ENCODE measurements at regions not wholly inside any gene's neighbourhood (a gene's known extent, or its start where the extent isn't known, plus 50 kb on each side); places are given as distances from the start of the nearest gene placed in this dataset.

- no peak for DNase-seq
Measured at GRCh38 chr1:80994038-80994437, 806.7 kb upstream of the ADGRL2 start.

DNA sequence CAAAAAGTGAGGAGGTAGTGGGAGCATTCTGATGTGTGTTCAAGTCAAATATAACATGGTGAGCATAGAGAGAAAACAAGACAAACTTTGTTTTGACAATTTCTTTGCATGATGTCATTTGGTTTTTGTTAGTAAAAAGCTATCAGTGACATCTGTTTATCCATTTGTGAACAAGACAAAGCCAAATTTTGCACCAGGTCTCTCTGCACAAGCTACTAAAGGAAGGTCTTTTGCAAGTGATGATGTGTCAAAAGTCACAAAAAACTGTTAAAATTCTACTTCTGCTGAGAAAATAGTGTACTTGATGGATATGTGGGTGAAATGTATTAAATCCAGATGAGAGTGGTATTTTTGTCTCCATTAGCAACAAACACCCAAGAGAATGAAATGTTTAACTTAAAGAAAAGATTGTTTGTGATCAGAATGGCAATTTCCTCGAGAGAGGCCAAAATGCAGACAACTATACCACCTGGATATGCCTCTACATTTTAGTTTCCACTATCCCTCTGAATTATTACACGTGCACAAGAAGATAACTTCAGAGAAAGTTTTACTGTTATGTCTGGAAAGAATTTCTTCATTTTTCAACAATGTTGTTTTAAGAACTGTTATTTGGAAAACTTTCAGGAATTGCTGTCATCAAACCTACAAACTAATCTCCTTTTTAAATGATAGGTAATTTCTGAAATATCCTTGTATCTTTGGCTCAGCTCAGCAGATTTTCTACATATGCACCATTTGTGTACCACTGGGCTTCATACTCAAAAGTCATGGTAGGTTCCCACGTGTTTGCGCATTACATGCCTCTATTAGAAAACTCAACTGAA lies 807.4 kb upstream of the ADGRL2 start:
- no peak for DNase-seq

GRCh38 chr1:80989455-80989854 lies 811.3 kb upstream of the ADGRL2 start:
- DNase-seq: no peak

- no peak for DNase-seq
Measured at GRCh38 chr1:80988926-80989325, 811.8 kb upstream of the ADGRL2 start.

GRCh38 chr1:80987824-80988223 lies 812.9 kb upstream of the ADGRL2 start:
- no peak for DNase-seq

GRCh38 chr1:80987106-80987505 lies 813.6 kb upstream of the ADGRL2 start:
- no peak for DNase-seq

DNA sequence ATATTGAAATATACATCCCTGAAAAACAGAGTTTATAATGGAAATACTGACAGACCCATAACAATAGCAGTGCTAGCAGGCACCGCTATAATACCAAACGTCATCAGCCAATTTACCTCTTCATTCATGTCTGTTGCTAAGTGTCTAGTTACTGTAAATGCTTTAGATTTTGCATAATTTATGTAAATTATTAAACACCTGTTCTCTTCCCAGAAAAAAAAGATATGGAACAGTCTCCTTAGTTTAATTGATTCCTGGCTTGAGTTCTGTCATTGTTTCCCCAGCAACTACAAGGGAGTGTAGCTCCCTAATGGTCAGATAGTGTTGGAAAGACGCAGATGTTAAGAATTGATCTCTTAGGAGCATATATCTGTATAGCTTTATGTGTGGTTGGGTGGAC lies 817.9 kb upstream of the ADGRL2 start:
- DNase-seq: no peak

- DNase-seq: no peak
Measured at GRCh38 chr1:80973101-80973500, 827.6 kb upstream of the ADGRL2 start.

- DNase-seq: no peak
Measured at GRCh38 chr1:80966266-80966665, 834.5 kb upstream of the ADGRL2 start.

DNA sequence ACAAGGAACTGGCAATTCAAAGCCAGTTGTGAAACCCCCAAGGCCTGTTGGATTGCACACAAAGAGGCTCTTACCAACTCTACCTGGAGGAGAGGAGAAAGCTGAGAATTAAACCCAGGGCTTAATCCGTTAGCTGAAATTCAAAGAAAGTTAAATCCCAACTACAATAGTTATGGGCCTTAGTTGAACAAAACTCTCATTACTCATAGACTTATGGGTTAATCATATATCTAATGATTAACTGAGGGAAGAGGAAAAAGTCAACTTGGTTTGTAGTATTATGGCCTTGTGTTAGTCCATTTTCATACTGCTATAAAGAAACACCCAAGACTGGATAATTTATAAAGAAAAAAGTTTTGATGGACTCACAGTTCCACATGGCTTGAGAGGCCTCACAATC lies 838.2 kb upstream of the ADGRL2 start:
- no peak for DNase-seq

GRCh38 chr1:80961464-80962190 lies 839.1 kb upstream of the ADGRL2 start:
- DNase-seq: no peak

GRCh38 chr1:80933346-80933745 lies 867.4 kb upstream of the ADGRL2 start:
- DNase-seq: no peak

GRCh38 chr1:80931178-80931577 lies 869.6 kb upstream of the ADGRL2 start:
- DNase-seq: no peak

- no peak for DNase-seq
Measured at GRCh38 chr1:80929868-80930508, 870.7 kb upstream of the ADGRL2 start.

- no peak for DNase-seq
Measured at GRCh38 chr1:80926531-80926930, 874.2 kb upstream of the ADGRL2 start.

DNA sequence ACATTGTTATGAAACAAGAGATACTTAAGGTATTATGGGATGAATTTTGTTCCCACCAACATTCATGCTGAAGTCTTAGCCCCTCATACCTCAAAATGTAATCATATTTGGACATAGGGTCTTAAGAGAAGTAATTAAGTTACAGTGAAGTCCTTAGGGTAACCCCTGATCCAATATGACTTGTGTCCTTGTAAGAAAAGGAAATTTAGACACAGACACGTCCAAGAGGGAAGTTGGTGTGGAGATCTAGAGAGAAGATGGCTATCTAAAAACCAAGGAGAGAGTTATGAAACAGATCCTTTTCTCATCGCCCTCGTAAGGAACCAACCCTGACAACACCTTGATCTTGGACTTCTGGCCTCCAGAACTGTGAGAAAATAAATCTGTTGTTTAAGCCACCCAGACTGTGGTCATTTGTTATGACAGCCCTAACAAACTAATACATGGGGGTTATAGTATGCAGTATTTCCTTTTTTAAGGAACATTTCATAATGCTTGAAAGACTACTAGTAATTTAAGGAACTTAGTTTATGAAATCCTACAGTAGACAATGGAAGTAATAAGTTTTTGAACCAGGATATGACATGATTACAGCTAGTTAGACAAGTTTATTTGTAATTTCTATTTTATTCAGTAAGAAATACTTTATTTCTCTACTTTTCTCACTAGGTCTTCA lies 875.5 kb upstream of the ADGRL2 start:
- no peak for DNase-seq

DNA sequence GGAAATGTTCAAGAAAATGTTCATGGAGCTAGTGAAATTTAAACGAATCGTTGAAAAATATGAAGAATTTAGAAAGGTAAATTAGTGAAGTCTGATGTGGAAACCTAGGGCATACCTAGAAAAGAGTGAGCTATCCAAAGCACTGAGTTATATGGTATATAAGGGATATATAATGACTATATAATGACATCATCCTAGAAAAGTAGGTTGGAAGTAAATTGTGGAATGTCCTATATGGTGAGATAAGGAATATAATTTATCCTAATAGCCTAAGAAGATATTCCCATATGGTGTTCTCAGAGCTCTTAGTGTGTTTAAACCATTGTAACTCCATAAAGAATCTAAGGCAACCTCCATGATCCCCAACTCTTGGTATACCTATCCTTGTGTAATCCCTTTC lies 876.4 kb upstream of the ADGRL2 start:
- DNase-seq: no peak

DNA sequence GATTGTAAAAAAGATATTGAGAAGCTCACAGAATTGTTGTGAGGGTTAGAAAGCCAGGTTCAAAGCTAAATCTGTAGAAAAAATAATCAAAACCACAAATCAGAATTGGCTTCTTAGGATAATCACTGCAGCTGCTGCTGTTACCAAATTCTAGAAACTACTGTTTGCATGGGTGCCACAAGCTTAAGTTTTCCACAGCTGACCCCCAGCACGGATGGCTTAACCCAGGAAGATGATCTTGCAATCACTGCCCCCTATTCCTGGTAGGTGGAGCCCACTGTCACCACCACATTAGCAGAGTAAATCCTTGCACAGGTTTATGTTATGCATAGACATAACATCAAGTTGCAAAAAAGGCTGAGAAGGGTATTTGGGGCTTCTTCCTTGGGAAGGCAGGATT lies 877.8 kb upstream of the ADGRL2 start:
- no peak for DNase-seq

DNA sequence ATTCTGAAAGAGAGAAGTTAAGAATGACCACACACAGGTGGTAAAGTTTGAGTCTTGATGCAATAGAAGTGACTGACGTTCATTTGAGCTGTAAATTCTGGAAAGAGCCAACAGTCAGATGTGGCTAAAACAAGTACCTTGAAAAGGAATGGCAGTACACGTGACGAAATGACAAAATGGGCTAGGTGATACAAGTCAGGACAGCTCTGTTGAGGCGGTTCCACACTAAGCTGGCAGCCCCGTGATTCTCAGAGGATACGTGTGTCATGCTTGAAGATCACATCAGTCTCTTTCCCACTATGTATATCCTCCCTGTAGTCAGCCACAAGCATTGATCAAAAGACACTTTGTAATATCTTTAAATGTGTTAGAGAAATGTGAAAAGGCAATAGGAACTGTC lies 881.3 kb upstream of the ADGRL2 start:
- no peak for DNase-seq

DNA sequence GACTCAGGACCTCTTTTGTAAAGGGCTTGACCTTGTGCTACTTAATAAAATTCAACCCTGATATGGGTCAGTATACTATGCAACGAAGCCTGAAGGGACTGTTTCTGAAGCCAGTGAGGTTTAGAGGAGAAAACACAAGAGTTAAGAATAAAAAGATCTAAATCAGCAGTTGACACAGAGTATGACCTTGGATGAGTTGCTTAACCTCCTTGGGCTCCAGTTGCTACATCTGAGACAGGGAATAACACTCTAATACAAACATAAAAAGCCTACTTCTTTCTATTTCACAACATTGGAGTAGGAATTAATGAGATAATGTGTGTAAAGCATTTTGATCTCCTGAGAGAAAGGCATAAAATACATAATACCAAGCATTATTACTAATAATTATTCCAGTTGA lies 882.4 kb upstream of the ADGRL2 start:
- DNase-seq: no peak

- DNase-seq: no peak
Measured at GRCh38 chr1:80917826-80918225, 882.9 kb upstream of the ADGRL2 start.

DNA sequence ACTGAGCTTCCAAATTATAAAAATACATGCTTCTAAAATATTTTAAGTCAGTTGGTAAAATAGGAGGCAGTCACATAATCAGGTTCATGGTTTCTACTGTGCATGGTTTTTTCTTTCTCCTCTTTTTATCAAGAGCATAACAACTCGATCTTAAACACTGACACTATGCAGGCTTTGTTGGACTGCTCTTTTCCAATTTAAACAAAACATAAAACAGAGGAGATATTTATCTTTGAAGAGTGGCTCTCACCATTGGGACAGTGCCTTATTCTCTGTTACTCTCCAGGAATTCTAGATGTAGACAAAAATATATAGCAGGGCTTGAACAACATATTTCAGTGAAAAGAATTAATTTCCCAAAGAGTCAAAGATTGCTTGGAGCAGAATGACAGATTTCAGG lies 883.5 kb upstream of the ADGRL2 start:
- DNase-seq: no peak

Measured in right lung (tissue), 2 donors.